Pons (tissue), 1 donor: ENCODE measurements at regions not wholly inside any gene's neighbourhood (a gene's known extent, or its start where the extent isn't known, plus 50 kb on each side); places are given as distances from the start of the nearest gene placed in this dataset.
"Not testable (repeated sequence)": the region's sequence is repeated elsewhere in the genome, so short reads cannot be mapped to it uniquely, and the experiment has no call there.

Experiments
- DNase-seq: peaks from one replicate; pipeline ENCODE4 v3.0.0-alpha.2; 2016; ENCODE audit warnings: low spot score

DNA sequence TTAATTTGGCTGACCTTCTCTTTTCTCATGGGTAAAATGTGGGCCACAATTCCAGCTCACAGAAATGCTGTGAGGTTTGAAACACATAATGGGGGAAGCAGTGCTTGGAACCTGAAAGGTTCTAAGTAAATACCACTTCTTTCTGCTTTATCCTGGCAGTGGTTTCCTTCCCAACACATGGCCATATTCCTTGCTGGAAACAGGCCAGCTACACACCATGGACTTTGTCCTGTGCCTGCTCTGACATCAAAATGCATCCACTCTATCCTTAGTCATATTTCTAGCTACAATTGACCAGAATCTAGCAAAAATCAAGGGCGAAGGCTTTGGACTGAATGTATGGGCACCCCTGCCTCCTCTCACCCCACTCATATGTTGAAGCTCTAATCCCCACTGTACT is 93.1 kb upstream of the TRPC7 start:
- no peak for DNase-seq

DNA sequence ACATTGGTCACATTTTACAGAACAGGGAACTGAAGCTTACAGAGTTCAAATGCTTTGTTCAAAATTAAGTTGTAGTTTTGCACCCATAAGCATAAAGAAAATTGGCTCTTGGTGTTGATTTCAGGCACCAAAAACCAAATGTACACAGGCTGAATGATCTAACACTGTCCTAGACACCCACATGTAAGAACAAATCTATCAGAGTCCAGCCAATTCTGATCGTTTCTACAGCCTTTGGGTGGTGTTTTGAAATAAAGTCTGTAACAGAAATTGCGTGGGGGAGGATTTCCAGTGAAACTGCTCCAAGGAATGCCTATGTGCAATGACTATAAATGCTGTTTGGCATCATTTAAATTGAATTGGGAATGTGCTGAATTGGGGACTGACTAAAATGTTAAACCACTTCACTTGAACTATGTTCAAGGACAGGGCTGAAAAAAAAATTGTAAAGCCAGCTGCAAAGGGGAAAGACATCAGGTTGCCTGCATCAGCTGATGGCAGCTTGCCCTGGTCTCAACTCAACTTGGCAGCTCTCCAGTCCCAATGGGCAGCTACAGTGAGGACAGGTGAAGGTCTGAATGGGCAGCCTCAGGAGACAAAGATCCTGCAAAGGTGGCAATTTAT is 92.2 kb upstream of the TRPC7 start:
- DNase-seq, result peak; percentile 43

DNA sequence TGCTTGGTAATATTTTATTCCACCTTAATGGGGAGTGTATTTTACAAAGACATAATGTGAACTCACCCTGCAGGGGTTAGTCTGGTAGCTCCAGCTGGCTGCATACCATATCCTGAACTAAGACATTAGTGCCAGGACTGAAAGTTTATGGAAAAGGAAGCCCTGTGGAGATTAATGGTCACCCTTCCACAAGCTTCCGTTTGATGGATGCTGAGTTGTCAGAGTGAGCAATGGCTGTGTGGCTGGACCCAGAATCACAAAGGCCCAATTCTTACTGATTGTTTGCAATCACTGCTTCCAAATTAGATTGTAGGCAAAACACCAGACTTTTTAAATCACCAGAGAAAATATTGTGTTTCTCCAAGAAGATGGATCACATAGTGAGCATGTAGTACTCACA is 90.1 kb upstream of the TRPC7 start:
- no peak for DNase-seq

DNA sequence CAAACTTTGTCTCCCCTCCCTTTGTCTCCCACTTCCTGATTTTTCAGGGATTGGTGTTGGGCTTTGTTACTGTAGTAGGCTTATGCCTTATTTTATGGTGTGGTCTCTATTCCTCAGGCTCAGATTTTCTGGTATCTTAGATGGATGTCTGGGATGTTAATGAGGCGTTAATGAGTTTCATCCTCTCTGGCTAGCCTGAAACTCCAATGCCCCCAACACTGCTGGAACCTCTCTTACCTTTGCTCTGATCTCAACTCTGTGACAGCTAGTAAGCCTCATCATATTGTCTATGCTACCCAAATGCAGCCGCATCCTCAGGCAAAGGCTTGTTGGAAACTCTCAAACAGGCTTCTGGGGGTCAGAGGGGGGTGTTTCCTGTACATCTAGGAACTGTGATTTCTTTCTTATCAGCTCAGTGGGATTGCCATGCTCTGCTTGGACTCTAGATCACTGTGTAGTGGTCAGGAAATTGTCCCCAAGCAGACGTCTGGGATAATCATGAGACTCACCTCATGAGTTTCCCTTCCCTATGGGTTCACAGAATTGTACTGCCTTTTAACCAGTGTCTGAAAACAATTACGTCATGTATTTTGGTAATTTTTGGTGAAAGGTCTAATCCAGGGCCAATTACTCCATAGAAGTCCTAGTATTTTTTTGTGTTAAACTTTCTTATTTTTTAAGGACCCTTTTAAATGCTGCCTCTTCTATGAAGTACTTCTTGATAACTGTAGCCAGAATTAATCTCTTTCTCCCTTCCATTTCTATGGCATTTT is 88.8 kb upstream of the TRPC7 start:
- no peak for DNase-seq

DNA sequence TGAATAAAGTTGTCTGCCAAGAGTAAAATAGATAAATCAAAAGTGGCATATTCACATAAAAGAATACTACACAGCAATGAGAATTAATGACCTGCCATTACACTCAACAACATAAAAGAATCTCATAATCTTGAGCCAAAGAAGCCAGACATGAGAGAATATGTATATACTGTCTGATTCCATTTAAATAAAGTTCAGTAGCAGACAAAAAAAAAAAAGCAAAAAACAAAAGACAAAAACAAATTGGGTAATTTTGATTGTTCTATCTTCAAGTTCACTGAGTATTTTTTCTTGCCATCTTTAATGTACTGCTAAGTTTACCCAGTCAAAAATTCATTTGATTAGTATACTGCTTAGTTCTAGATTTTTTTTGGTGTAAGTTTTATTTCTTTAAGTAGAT is 87.9 kb upstream of the TRPC7 start:
- DNase-seq, result no peak

DNA sequence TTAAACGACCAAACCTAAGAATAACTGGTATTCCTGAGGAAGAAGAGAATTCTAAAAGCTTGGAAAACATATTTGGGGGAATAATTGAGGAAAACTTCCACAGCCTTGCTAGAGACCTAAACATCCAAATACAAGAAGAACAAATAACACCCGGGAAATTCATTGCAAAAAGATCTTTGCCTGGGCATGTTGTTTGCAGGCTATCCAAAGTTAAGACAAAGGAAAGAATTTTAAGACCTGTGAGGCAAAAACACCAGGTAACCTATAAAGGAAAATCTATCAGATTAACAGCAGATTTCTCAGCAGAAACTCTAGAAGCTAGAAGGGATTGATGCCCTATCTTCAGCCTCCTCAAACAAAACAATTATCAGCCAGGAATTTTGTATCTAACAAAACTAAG is 82.2 kb upstream of the TRPC7 start:
- not testable (repeated sequence) for DNase-seq

DNA sequence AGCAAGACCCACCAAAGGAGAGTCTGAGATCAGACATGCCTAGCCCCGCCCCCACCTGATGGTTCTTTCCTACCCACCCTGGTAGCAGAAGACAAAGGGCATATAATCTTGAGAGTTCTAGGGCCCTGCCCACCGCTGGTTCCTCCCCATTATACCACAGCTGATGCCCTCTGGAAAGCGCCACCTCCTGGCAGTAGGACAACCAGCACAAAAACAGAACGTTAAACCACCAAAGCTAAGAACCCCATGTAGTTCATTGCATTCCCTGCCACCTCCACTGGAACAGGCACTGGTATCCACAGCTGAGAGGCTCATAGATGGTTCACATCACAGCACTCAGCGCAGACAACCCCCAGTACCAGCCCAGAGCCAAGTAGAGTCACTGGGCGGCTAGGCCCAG is 81.2 kb upstream of the TRPC7 start:
- no peak for DNase-seq

DNA sequence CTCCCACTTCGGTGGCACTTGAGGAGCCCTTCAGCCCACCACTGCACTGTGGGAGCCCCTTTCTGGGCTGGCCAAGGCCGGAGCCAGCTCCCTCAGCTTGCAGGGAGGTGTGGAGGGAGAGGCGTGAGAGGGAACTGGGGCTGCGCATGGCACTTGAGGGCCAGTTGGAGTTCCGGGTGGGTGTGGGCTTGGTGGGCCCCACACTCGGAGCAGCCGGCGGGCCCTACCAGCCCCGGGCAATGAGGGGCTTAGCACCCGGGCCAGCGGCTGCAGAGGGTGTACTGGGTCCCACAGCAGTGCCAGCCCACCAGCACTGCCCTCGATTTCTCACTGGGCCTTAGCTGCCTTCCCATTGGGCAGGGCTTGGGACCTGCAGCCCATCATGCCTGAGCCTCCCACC is 78.8 kb upstream of the TRPC7 start:
- DNase-seq, result not testable (repeated sequence)

DNA sequence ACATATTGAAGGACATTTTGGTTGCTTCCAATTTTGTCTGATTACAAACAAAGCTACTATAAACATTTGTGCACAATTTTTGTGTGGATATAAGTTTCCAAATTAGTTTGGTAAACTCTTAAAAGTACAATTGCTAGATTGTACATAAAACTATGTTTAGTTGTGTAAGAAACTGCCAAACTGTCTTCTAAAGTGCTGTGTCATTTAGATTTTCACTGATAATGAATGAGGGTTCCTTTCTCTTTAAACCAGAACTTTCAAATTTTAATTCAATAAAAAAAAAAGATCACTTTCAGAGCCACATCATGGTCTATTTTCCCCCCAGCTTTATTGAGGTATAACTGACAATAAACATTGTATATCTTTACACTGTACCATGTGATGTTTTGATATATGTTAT is 74.0 kb upstream of the TRPC7 start:
- DNase-seq, result no peak

DNA sequence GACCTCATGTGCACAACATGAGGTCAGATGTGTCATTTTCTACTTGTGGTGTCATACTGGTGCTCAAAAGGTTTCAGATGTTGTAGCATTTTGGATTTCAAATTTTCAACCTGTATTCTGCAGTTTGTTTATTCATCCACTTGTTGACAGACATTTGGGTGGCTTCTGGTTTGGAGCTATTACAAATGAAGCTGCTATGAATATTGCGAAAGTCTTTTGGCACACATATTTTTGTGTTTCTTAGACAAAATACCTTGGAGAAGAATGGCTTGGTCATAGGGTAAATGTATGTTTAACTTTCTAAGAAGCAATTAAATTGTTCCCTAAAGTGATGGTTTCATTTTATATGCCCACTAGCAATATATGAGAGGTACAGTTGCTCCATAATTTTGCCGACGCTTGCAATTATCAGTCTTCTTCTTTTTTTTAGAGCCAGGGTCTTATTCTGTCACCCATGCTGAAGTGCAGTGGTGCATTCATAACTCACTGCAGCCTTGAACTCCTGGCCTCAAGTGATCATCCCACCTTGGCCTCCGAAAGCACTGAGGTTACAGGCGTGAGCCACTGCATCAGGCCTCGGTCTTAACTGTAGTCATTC is 70.7 kb upstream of the TRPC7 start:
- DNase-seq, result no peak

DNA sequence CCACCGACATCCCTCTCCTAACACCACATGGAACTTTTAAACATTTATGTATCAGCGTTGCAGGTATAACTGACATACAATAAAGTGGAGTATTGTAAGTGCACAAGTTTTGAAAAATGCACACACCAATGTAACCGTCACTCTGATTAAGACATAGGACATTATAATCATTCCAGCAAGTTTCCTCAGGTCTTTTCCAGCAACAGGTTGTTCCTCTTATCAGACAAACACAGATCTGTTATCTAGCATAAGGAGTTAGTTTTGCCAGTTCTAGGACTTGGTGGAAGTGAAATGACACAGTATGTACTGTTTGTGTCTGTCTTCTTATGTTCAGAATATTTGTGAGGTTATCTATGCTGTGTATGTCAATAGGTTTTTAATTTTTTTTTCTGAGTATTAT is 69.5 kb upstream of the TRPC7 start:
- DNase-seq, result no peak

DNA sequence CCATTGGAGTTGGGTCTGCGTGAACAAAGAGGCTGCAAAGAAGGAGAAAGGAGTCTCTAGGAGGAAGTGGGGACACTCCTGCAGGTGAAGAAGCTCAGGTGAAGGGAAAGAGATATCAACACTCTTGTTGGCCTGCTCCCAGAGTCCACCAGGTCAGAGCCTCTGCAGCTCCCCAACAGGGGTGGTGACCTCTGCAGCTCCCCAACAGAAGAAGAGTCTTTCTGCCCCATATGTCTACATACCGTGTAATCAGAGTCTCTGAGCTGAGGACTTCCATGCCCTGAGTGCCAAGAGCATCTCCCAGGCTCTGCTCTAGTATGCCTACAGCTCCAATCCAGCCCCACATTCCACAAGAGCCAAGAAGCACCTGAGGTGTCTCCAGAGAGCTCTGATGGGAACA is 67.4 kb upstream of the TRPC7 start:
- no peak for DNase-seq

DNA sequence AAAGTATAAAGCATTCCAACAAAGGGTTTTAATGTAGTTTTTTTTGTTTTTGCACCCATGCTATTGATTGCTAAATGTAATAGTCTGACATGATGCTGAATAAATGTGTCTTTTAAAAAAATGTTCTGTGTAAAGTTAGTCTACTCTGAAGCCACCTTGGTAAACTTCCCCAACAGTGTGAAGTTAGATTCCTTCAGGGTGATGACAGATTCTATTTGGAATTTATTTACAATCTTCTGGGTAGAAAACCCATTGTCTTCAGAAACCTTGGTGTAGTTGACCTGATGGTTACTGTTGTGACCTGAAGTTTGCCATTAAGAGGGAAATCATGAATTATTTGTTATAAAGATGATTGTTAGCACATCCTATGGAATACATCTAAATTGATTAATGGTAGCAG is 64.7 kb upstream of the TRPC7 start:
- DNase-seq, result no peak

DNA sequence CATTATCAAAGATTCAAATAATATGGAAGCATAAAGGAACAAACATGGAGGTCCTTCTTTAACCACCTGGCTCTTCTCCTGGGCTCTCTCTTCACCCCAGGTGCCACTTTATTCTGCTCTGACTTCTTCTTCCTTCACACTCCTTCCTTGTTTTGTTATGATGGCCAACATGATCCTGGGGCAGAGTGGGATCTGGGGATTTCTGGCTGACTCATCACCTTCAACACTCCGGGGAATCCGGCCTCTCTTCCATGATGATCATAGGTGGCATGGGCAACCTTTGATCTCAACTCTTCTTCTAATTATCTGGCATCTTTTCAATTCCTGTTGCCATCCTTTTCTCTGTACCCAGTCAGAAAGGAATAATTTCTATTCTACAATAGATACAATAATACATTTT is 62.1 kb upstream of the TRPC7 start:
- DNase-seq, result no peak

DNA sequence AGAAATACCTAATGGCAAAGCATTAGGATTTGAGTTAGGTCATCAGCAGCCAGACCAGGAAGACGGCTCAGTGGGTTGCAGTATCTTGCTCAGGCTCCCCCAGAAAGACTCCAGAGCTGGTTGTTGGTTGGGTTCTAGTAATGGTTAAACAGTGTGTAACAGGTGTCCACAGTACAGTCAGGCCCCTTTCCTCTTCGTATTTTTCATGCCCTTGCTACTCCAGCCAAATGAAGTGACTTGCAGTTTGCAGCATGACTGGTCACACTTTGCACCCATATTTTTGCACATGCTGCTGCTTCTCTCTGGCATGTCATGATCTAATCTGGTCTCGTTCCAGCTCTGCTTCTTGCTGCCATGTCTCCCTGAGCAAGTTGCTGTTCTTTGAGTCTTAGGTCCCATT is 60.6 kb upstream of the TRPC7 start:
- DNase-seq, result no peak

DNA sequence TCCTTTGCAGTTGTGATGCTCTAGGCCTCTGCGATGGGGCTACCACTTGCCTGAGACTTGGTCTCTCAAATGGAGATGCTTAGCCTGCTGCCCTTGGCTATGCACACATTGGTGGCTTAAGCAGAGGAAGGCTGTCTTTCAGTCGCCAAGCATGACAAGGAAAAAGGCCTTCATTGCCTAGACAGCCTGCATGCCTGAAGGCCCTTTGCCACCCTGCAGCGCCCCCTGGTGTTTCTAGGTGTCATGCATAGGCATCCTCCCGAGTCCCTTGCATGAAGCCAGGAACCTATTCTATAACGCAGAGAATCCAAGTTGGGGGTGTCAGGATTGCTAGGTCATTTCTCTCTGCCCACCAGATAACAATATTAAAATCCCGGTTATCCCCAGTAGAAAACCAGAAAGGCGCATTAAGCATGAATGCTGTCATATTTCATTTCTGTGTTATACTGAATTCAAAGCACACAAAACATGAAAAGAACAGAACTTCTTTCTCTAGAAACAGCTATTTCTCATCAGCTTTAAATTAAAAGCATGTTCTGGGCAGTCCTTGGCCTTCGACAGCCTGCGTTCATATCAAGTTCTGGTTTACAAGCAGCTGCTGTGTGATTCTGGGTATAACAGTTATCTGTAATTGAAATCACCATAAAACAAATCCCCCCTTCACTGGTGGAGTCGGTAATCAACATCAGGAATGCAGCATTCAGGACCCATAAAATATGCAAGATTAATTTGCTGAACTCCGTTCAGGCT is 59.7 kb upstream of the TRPC7 start:
- peak; percentile 78 for DNase-seq

DNA sequence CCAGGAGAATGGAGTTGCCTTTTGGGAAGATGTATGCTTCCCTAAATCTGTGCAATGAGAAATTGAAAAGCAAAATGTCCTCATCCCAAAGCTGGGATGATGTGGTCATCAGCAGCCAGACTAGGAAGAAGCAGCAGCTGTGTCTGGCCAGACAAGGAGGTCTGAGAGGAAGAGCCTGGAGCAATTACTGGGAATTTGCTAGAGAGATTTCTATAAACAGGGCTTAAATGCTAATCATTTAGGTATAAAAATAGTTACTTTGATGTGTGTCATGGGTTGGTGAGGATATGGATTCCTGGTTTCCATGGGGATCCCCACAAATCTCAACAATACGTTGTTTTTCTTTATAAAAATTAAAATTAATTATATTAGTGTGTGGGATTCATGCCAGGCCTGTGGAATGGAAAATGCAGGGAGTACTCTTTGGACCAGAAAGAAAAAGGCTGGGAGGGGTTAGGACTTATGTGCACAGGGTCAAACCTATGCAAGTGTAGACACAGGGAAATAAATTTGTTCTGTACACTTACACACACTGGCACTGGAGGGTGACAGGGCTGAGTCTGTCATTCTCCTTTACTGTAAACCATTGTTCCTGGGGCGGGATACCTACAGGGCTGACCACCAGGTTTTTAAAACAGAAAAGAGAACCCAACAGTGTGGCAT is 58.7 kb upstream of the TRPC7 start:
- DNase-seq, result no peak

DNA sequence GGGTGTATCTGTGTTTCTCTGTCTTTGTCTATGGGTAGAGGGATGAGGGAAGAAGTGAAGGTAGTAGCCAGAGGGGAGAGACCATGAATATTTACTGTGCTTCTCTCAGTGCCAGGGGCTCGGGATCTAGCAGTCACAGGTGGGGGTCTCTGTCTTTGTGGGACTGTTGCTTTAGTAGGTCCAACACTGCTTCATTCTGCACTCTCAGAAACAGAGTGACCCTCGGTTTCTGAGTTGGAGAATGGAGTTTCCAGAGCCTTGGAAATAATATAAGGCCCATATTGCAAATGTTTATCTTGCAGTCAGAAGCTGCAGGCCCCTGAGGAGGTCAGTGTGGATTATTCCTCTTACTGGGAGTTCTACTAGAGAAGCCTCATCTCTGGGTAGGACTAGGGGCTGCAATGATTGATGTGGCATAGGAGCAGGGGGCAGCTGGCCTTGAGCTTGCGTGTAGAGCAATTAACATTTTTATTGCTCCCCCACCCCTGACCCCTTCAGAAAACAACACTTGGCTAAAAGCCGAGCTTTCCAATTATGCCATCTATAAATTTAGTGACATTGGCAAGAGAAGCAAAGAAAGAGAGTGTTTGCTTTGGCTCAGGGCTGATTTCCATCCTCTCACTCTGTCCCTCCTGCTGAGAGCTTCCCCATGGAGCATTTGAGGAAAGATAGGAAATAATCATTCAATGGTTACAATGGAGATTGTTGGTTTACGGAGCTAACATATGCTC is 55.0 kb upstream of the TRPC7 start:
- DNase-seq, result no peak

DNA sequence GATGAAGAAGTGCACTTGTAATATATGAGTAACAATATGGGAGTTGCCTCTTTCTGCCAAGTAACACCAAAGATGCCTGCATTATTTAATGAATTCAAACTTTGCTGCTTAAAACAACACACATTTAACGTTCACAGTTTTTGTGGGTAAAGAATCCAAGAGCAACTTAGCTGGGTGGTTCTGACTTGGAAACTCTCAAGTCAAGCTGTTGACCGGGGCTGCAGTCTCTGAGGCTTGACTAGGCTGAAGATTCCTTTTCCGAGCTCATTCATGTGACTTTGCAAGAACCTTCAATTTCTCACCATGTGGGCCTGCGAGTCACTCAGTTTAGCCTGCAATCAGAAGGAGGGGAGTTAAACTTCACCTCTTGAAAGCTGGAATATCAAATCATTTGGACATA is 53.0 kb upstream of the TRPC7 start:
- DNase-seq, result no peak
